AG10803 (cell line): ENCODE measurements at regions not wholly inside any gene's neighbourhood (a gene's known extent, or its start where the extent isn't known, plus 50 kb on each side); places are given as distances from the start of the nearest gene placed in this dataset.

Experiments used
- DNase-seq: peaks from one replicate; pipeline ENCODE4 v3.0.0; 2010; ENCODE audit warnings: low read depth
- H3K4me3 ChIP-seq: 2 replicates; pipeline ENCODE4 v1.5.1; 2011; ENCODE audit warnings: mild to moderate bottlenecking, low read length, control low read depth
- CTCF ChIP-seq: conservative IDR thresholded peaks from 2 replicates; pipeline ENCODE4 v1.5.1; 2011; ENCODE audit warnings: mild to moderate bottlenecking, low read length, control low read depth, inconsistent platforms

DNA sequence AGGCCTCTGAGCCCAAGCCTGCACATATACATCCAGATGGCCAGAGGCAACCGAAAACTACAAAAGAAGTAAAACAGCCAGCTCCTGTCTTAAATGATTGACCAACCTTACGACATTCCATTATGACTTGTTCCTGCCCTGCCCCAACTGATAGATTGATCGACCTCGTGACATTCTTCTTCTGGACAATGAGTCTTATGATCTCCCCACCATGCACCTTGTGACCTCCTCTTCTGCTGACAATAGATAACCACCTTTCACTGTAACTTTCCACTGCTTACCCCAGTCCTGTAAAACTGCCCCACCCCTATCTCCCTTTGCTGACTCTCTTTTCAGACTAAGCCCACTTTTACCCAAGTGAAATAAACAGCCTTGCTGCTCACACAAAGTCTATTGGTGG is 670.0 kb upstream of the PKDCC start:
- TF ChIP-seq CTCF, result no peak
- DNase-seq, result no peak
- H3K4me3 ChIP-seq, result no peak overlapping the region

- no peak for DNase-seq
- no peak for TF ChIP-seq CTCF
- no peak overlapping the region for H3K4me3 ChIP-seq
These were observed 669.4 kb upstream of the PKDCC start for GRCh38 chr2:41378420-41378819.

DNA sequence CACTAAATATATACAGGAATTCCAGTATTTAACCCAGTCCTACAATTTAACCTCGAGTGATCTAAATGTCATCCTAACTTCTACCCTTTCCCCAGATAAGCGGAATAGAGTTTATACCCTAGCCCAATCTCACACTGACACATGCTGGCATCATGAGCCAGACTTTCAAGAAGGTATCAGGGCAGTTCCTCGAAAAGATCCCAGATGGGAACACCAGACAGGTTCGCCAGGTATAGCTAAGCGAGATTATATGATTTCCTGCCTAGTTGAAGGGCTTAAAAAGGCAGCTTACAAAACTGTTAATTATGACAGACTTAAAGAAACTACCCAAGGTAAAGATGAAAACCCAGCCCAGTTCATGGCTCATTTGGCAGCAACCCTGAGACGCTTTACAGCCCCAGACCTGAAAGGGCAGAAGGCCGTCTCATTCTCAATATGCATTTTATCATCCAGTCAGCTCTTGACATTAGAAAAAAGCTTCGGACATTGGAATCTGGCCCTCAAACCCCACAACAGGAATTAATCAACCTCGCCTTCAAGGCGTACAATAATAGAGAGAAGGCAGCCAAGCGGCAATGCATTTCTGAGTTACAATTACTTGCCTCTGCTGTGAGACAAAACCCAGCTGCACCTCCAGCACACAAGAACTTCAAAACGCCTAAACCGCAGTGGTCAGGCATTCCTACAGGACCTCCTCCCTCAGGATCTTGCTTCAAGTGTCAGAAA is 668.2 kb upstream of the PKDCC start:
- TF ChIP-seq CTCF, result no peak
- DNase-seq, result no peak
- H3K4me3 ChIP-seq, result no peak overlapping the region

DNA sequence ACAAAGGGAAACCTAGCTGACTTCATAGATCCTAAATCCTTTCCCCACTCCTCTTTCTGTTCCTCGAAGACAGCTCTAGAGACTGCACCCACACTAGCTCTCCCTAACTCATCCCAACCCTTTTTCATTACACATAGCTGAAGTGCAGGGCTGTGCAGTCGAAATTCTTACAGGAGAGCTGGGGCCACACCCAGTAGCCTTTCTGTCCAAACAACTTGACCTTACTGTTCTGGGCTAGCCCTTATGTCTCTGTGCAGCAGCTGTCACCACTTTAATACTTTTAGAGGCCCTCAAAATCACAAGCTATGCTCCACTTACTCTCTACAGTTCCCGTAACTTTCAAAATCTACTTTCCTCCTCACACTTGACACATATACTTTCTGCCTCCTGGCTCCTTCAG is 666.1 kb upstream of the PKDCC start:
- H3K4me3 ChIP-seq, result no peak overlapping the region
- no peak for DNase-seq
- no peak for TF ChIP-seq CTCF

- no peak for DNase-seq
- H3K4me3 ChIP-seq, result no peak overlapping the region
- TF ChIP-seq CTCF, result no peak
These were observed 660.3 kb upstream of the PKDCC start for GRCh38 chr2:41387519-41387918.

- DNase-seq, result no peak
- H3K4me3 ChIP-seq, result no peak overlapping the region
These were observed 654.2 kb upstream of the PKDCC start for GRCh38 chr2:41393621-41394020.

More at GRCh38 chr2:41393621-41394020, 654.2 kb upstream of the PKDCC start:
- TF ChIP-seq CTCF, result no peak
